Neuronal stem cell (in vitro differentiated cells): ENCODE measurements at regions not wholly inside any gene's neighbourhood (a gene's known extent, or its start where the extent isn't known, plus 50 kb on each side); places are given as distances from the start of the nearest gene placed in this dataset.

Source experiments
- DNase-seq: peaks from one replicate; pipeline ENCODE4 v3.0.0-alpha.2; 2013; ENCODE audit warnings: low spot score
- H2AFZ ChIP-seq: one replicate; pipeline ENCODE4 v1.6.1; 2013; ENCODE audit warnings: mild to moderate bottlenecking, low read length, inconsistent platforms
- H2AK5ac ChIP-seq: 2 replicates; pipeline ENCODE4 v1.6.1; 2013; ENCODE audit warnings: low read depth, mild to moderate bottlenecking, inconsistent platforms, low read length, moderate library complexity, mixed read lengths
- H2BK120ac ChIP-seq: 2 replicates; pipeline ENCODE4 v1.6.1; 2013; ENCODE audit warnings: low read depth, mild to moderate bottlenecking, inconsistent platforms, low read length, moderate library complexity, mixed read lengths
- H2BK12ac ChIP-seq: one replicate; pipeline ENCODE4 v1.6.1; 2013; ENCODE audit warnings: low read length, inconsistent platforms
- H2BK15ac ChIP-seq: 2 replicates; pipeline ENCODE4 v1.6.1; 2013; ENCODE audit warnings: mild to moderate bottlenecking, low read length, inconsistent platforms, mixed read lengths
- H2BK5ac ChIP-seq: one replicate; pipeline ENCODE4 v1.6.1; 2013; ENCODE audit warnings: inconsistent platforms, mild to moderate bottlenecking, low read length, moderate library complexity
- H3K14ac ChIP-seq: one replicate; pipeline ENCODE4 v1.6.1; 2013; ENCODE audit warnings: low read length, inconsistent platforms
- H3K18ac ChIP-seq: 2 replicates; pipeline ENCODE4 v1.6.1; 2013; ENCODE audit warnings: low read length, inconsistent platforms
- H3K23ac ChIP-seq: 2 replicates; pipeline ENCODE4 v1.6.1; 2013; ENCODE audit warnings: low read depth, mild to moderate bottlenecking, mixed read lengths, low read length, inconsistent platforms; ENCODE audit not compliant: poor library complexity
- H3K27ac ChIP-seq: replicated peaks from 3 replicates; pipeline ENCODE4 v1.5.1; 2013; ENCODE audit warnings: low read length, inconsistent platforms
- H3K27me3 ChIP-seq, 3 experiments: 2 replicates each; pipeline ENCODE4 v1.6.1; 2013; ENCODE audit warnings: low read length in 3 of 3, mild to moderate bottlenecking in 2 of 3, inconsistent platforms in 1 of 3, low read depth in 1 of 3, mixed read lengths in 1 of 3, moderate library complexity in 1 of 3; ENCODE audit not compliant: control insufficient read depth in 3 of 3, insufficient read depth in 3 of 3
- H3K36me3 ChIP-seq, 2 donors: replicated peaks in 1 of 2; 2 replicates each; pipeline ENCODE4 v1.6.1; 2013; ENCODE audit warnings: low read length in 2 of 2; ENCODE audit not compliant: control insufficient read depth in 2 of 2, insufficient read depth in 2 of 2
- H3K4ac ChIP-seq: 2 replicates; pipeline ENCODE4 v1.6.1; 2013; ENCODE audit warnings: inconsistent platforms, mild to moderate bottlenecking, low read length, moderate library complexity
- H3K4me1 ChIP-seq, 2 donors: 1 replicate in 1 of 2; 2 replicates in 1 of 2; pipeline ENCODE4 v1.6.1; 2013; ENCODE audit warnings: low read length in 2 of 2, low read depth in 1 of 2; ENCODE audit not compliant: control insufficient read depth in 2 of 2, insufficient read depth in 1 of 2
- H3K4me2 ChIP-seq: one replicate; pipeline ENCODE4 v1.6.1; 2013; ENCODE audit warnings: mild to moderate bottlenecking, low read length, inconsistent platforms; ENCODE audit not compliant: insufficient read depth, poor library complexity, severe bottlenecking
- H3K4me3 ChIP-seq, 2 donors: 2 replicates each; pipeline ENCODE4 v1.5.1; 2013; ENCODE audit warnings: low read length in 2 of 2, mild to moderate bottlenecking in 2 of 2, inconsistent platforms in 1 of 2, moderate library complexity in 1 of 2
- H3K79me1 ChIP-seq: one replicate; pipeline ENCODE4 v1.6.1; 2013; ENCODE audit warnings: low read depth, mild to moderate bottlenecking, inconsistent platforms, low read length, moderate library complexity
- H3K9ac ChIP-seq: one replicate; pipeline ENCODE4 v1.6.1; 2013; ENCODE audit warnings: mild to moderate bottlenecking, low read depth, low read length, inconsistent platforms; ENCODE audit not compliant: poor library complexity
- H3K9me3 ChIP-seq, 2 donors: replicated peaks in 1 of 2; 2 replicates each; pipeline versions ENCODE3 to v1.6.1; 2013; ENCODE audit warnings: low read length in 2 of 2, mild to moderate bottlenecking in 2 of 2, inconsistent platforms in 1 of 2, low read depth in 1 of 2, mixed read lengths in 1 of 2, moderate library complexity in 1 of 2; ENCODE audit not compliant: control insufficient read depth in 2 of 2, insufficient read depth in 1 of 2
- H4K8ac ChIP-seq: one replicate; pipeline ENCODE4 v1.6.1; 2013; ENCODE audit warnings: low read depth, mild to moderate bottlenecking, inconsistent platforms, low read length, moderate library complexity
- H4K91ac ChIP-seq: one replicate; pipeline ENCODE4 v1.6.1; 2013; ENCODE audit warnings: low read length, low read depth, mild to moderate bottlenecking, inconsistent platforms; ENCODE audit not compliant: poor library complexity
- WGBS, 2 donors: extraction: QIAGEN DNeasy Blood & Tissue Kit; methylation state at CpG; one replicate each; pipeline ENCODE4 v1.1.7; 2013; ENCODE audit warnings: missing lambda C conversion rate in 2 of 2, mixed read lengths in 1 of 2; ENCODE audit not compliant: insufficient read length in 2 of 2, insufficient replicate concordance in 1 of 2; ENCODE audit errors: extremely low coverage in 2 of 2; 5-methylcytosine and 5-hydroxymethylcytosine counted together

GRCh38 chr12:115411121-115411520 lies 727.1 kb upstream of the TBX3 start:
- Histone ChIP-seq H3K27me3 (no peaks in the 10 kb centered on the region), H2BK15ac (no peak overlapping the region), H3K18ac (no peak overlapping the region), H3K4ac (no peak overlapping the region), H4K91ac (no peak overlapping the region), H2AFZ (no peak overlapping the region), H3K23ac (no peak overlapping the region), H2BK5ac (no peak overlapping the region), H3K4me1 (no peaks in the 10 kb centered on the region), H4K8ac (no peak overlapping the region), H3K27ac (no peak overlapping the region), H2BK12ac (no peak overlapping the region), H3K4me2 (no peak overlapping the region), H2BK120ac (no peak overlapping the region), H3K14ac (no peak overlapping the region), H3K36me3 (no peaks in the 10 kb centered on the region), H3K9me3 (no peaks in the 10 kb centered on the region), H3K4me3 (no peak overlapping the region), H3K79me1 (no peaks in the 10 kb centered on the region), H3K9ac (no peak overlapping the region), H2AK5ac (no peak overlapping the region)
- no CpG with 5 or more reads among the region's 7 CpGs for WGBS, 2 donors
- DNase-seq = no peak

GRCh38 chr12:115408642-115409041 lies 724.7 kb upstream of the TBX3 start:
- no peak overlapping the region for H2BK5ac ChIP-seq
- no peak overlapping the region for H3K18ac ChIP-seq
- no peak overlapping the region for H3K4me3 ChIP-seq
- no peak overlapping the region for H2BK12ac ChIP-seq
- H3K27ac ChIP-seq = no peak overlapping the region
- no peaks in the 10 kb centered on the region for H3K27me3 ChIP-seq
- H3K4me2 ChIP-seq = no peak overlapping the region
- no peaks in the 10 kb centered on the region for H3K79me1 ChIP-seq
- no peak overlapping the region for H2AK5ac ChIP-seq
- H3K9me3 ChIP-seq = no peaks in the 10 kb centered on the region
- no CpG with 5 or more reads among the region's 3 CpGs for WGBS, 2 donors
- peak overlapping the region; percentile 22 for H3K9ac ChIP-seq
- H2AFZ ChIP-seq = no peak overlapping the region
- H3K4me1 ChIP-seq = no peaks in the 10 kb centered on the region
- H4K91ac ChIP-seq = no peak overlapping the region
- H2BK120ac ChIP-seq = no peak overlapping the region
- H3K14ac ChIP-seq = no peak overlapping the region
- H2BK15ac ChIP-seq = no peak overlapping the region
- DNase-seq = no peak
- H3K4ac ChIP-seq = no peak overlapping the region
- H4K8ac ChIP-seq = peak overlapping the region; percentile 84
- no peaks in the 10 kb centered on the region for H3K36me3 ChIP-seq
- no peak overlapping the region for H3K23ac ChIP-seq

GRCh38 chr12:115407723-115408122 lies 723.7 kb upstream of the TBX3 start:
- Histone ChIP-seq H4K91ac (no peak overlapping the region), H3K27me3 (no peaks in the 10 kb centered on the region), H3K14ac (no peak overlapping the region), H3K79me1 (no peaks in the 10 kb centered on the region), H2AFZ (no peak overlapping the region), H4K8ac (no peak overlapping the region), H3K27ac (no peak overlapping the region), H2AK5ac (no peak overlapping the region), H2BK5ac (no peak overlapping the region), H3K4ac (no peak overlapping the region), H3K4me3 (no peak overlapping the region), H3K4me2 (no peak overlapping the region), H2BK120ac (no peak overlapping the region), H3K9ac (no peak overlapping the region), H3K23ac (no peak overlapping the region), H3K4me1 (no peaks in the 10 kb centered on the region), H2BK12ac (no peak overlapping the region), H3K36me3 (no peaks in the 10 kb centered on the region), H3K18ac (no peak overlapping the region), H2BK15ac (no peak overlapping the region), H3K9me3 (no peaks in the 10 kb centered on the region)
- no peak for DNase-seq

GRCh38 chr12:115407036-115407435 lies 723.1 kb upstream of the TBX3 start:
- no peaks in the 10 kb centered on the region for H3K27me3 ChIP-seq
- no peak overlapping the region for H3K4ac ChIP-seq
- no peak overlapping the region for H3K4me3 ChIP-seq
- no peaks in the 10 kb centered on the region for H3K9me3 ChIP-seq
- no peak overlapping the region for H4K91ac ChIP-seq
- H2BK120ac ChIP-seq = no peak overlapping the region
- H4K8ac ChIP-seq = no peak overlapping the region
- no peak overlapping the region for H3K27ac ChIP-seq
- WGBS, 2 donors = no CpG with 5 or more reads among the region's 6 CpGs
- no peak overlapping the region for H2BK5ac ChIP-seq
- H2AK5ac ChIP-seq = no peak overlapping the region
- no peaks in the 10 kb centered on the region for H3K36me3 ChIP-seq
- H3K9ac ChIP-seq = no peak overlapping the region
- H3K23ac ChIP-seq = no peak overlapping the region
- no peaks in the 10 kb centered on the region for H3K4me1 ChIP-seq
- no peak overlapping the region for H3K4me2 ChIP-seq
- no peak overlapping the region for H2AFZ ChIP-seq
- no peak overlapping the region for H3K18ac ChIP-seq
- no peak overlapping the region for H2BK12ac ChIP-seq
- no peak overlapping the region for H3K14ac ChIP-seq
- H2BK15ac ChIP-seq = no peak overlapping the region
- no peak for DNase-seq
- H3K79me1 ChIP-seq = no peaks in the 10 kb centered on the region
